A549 (cell line): ENCODE measurements at regions not wholly inside any gene's neighbourhood (a gene's known extent, or its start where the extent isn't known, plus 50 kb on each side); places are given as distances from the start of the nearest gene placed in this dataset.

ENCODE experiments used
- ATAC-seq, 2 experiments: fragments of 200-7000 bp in 1 of 2; fragments of >200 bp in 1 of 2; cut with Nextera tagmentation in 1 of 2; cut with Tn5 transposase in 1 of 2; 3 replicates each; pipeline versions ENCODE4 v1.8.0 to v1.9.1; 2018 to 2020; ENCODE audit warnings: mild to moderate bottlenecking in 1 of 2, moderate library complexity in 1 of 2
- CTCF ChIA-PET: fragments of 300-600 bp; sonication (Branson Sonifier 250); formaldehyde crosslinking; extraction: SDS; loops from one replicate; lab custom pipeline; 2021; ENCODE audit warnings: antibody characterized with exemption, inconsistent platforms; lab: Yijun Ruan, JAX
- POLR2A ChIA-PET: fragments of 350-600 bp; formaldehyde crosslinking; extraction: SDS; loops from one replicate; lab custom pipeline; 2021; ENCODE audit warnings: antibody characterized with exemption, inconsistent platforms; lab: Yijun Ruan, JAX
- DNase-seq, 2 experiments: peaks; one replicate each; pipeline versions ENCODE4 v3.0.0 to v3.0.0-alpha.2; 2011 to 2016; ENCODE audit warnings: low read depth in 1 of 2, low spot score in 1 of 2
- FAIRE-seq: peaks from 2 replicates; lab custom pipeline; 2011; peaks lifted over from hg19 to GRCh38; lab: Jason Lieb, UNC
- H3K27ac ChIP-seq, 2 experiments: fragments of >200 bp; sonication (Bioruptor Twin); formaldehyde crosslinking; 3 replicates each; pipeline ENCODE4 v1.5.1; 2016 to 2017
- H3K4me1 ChIP-seq: fragments of >200 bp; sonication (Bioruptor Twin); formaldehyde crosslinking; 3 replicates; pipeline ENCODE4 v1.6.1; 2016
- H3K4me2 ChIP-seq: fragments of >200 bp; sonication (Bioruptor Twin); formaldehyde crosslinking; 3 replicates; pipeline ENCODE4 v1.6.1; 2016
- H3K4me3 ChIP-seq: fragments of >200 bp; sonication (Bioruptor Twin); formaldehyde crosslinking; 3 replicates; pipeline ENCODE4 v1.5.1; 2016
- H3K9me3 ChIP-seq: fragments of >200 bp; sonication (Bioruptor Twin); formaldehyde crosslinking; 3 replicates; pipeline ENCODE4 v1.6.1; 2016
- CEBPB ChIP-seq, 2 experiments: fragments of >200 bp in 1 of 2; sonication (Bioruptor Twin) in 1 of 2; formaldehyde crosslinking in 1 of 2; IDR thresholded peaks; 2 replicates each; pipeline ENCODE4 v1.6.1; 2012 to 2016
- CHD4 ChIP-seq: fragments of 200-600 bp; sonication (generic); IDR thresholded peaks from 2 replicates; pipeline ENCODE4 v1.6.1; 2016; ENCODE audit warnings: antibody characterized with exemption, mild to moderate bottlenecking, borderline replicate concordance
- EP300 ChIP-seq, 2 experiments: fragments of >200 bp; sonication (Bioruptor Twin); formaldehyde crosslinking; IDR thresholded peaks; 2 replicates in 1 of 2; 3 replicates in 1 of 2; pipeline ENCODE4 v1.6.1; 2016 to 2017
- FOXS1 ChIP-seq: fragments of 250-450 bp; sonication (Bioruptor Pico); IDR thresholded peaks from 2 replicates; pipeline ENCODE4 v1.5.0; 2020; ENCODE audit warnings: mild to moderate bottlenecking, moderate library complexity
- HEYL ChIP-seq: fragments of 250-450 bp; sonication (Bioruptor Pico); IDR thresholded peaks from 2 replicates; pipeline ENCODE4 v1.8.0; 2021; ENCODE audit warnings: mild to moderate bottlenecking, moderate library complexity
- HOXA7 ChIP-seq: fragments of 250-450 bp; sonication (Bioruptor Pico); IDR thresholded peaks from 2 replicates; pipeline ENCODE4 v1.5.0; 2020; ENCODE audit warnings: mild to moderate bottlenecking, moderate library complexity
- HOXB5 ChIP-seq: fragments of 250-450 bp; sonication (Bioruptor Pico); IDR thresholded peaks from 2 replicates; pipeline ENCODE4 v1.5.0; 2020; ENCODE audit warnings: mild to moderate bottlenecking, moderate library complexity
- KDM1A ChIP-seq: fragments of 200-600 bp; sonication (generic); IDR thresholded peaks from 2 replicates; pipeline ENCODE4 v1.6.1; 2016; ENCODE audit warnings: low read depth, mild to moderate bottlenecking
- KDM5A ChIP-seq: fragments of 200-600 bp; sonication (generic); IDR thresholded peaks from 2 replicates; pipeline ENCODE4 v1.6.1; 2016; ENCODE audit warnings: antibody characterized with exemption, mild to moderate bottlenecking
- MAZ ChIP-seq: fragments of 150-350 bp; IDR thresholded peaks from 2 replicates; pipeline ENCODE4 v1.6.1; 2014; ENCODE audit warnings: antibody characterized with exemption, low read depth, low read length, borderline replicate concordance
- NFE2L2 ChIP-seq: fragments of 150-350 bp; conservative IDR thresholded peaks from 2 replicates; pipeline ENCODE4 v1.6.1; 2014; ENCODE audit warnings: low read length
- NPAS2 ChIP-seq: fragments of 250-450 bp; sonication (Bioruptor Pico); IDR thresholded peaks from 2 replicates; pipeline ENCODE4 v1.8.0; 2022; ENCODE audit warnings: mild to moderate bottlenecking, moderate library complexity, borderline replicate concordance
- POLR2AphosphoS2 ChIP-seq: conservative IDR thresholded peaks from 2 replicates; pipeline ENCODE4 v1.6.1; 2012; ENCODE audit warnings: low read length, improper control_type of control experiment, inconsistent platforms
- RCOR1 ChIP-seq: fragments of 150-350 bp; IDR thresholded peaks from 2 replicates; pipeline ENCODE4 v1.6.1; 2014; ENCODE audit warnings: antibody characterized with exemption, low read length, low read depth
- RNF2 ChIP-seq: fragments of 200-600 bp; sonication (generic); IDR thresholded peaks from 2 replicates; pipeline ENCODE4 v1.6.1; 2016; ENCODE audit warnings: low read depth, mild to moderate bottlenecking, antibody characterized with exemption, moderate library complexity, borderline replicate concordance
- TFCP2L1 ChIP-seq: fragments of 250-450 bp; sonication (Bioruptor Pico); IDR thresholded peaks from 2 replicates; pipeline ENCODE4 v1.5.0; 2021; ENCODE audit warnings: mild to moderate bottlenecking
- TP53 ChIP-seq: fragments of 250-450 bp; sonication (Bioruptor Pico); IDR thresholded peaks from 2 replicates; pipeline ENCODE4 v1.5.0; 2021; ENCODE audit warnings: mild to moderate bottlenecking, moderate library complexity
- ZSCAN20 ChIP-seq: fragments of 250-450 bp; sonication (Bioruptor Pico); IDR thresholded peaks from 2 replicates; pipeline ENCODE4 v1.8.0; 2022; ENCODE audit warnings: mild to moderate bottlenecking, moderate library complexity
- WGBS: methylation state at CpG from one replicate; pipeline ENCODE4 v1.1.6; 2017; ENCODE audit errors: missing lambda C conversion rate; 5-methylcytosine and 5-hydroxymethylcytosine counted together
- TF ChIP-seq, protein P1 (sequence below): fragments of 200-600 bp; sonication (generic); IDR thresholded peaks from 2 replicates; pipeline ENCODE4 v1.6.1; 2016; ENCODE audit warnings: antibody characterized with exemption, mild to moderate bottlenecking, moderate library complexity
- TF ChIP-seq, protein P2 (sequence below): IDR thresholded peaks from 2 replicates; pipeline ENCODE4 v1.6.1; 2012
- TF ChIP-seq, protein P3 (sequence below): IDR thresholded peaks from 2 replicates; pipeline ENCODE4 v1.6.1; 2012
- TF ChIP-seq, protein P4 (sequence below): fragments of >200 bp; sonication (Bioruptor Twin); formaldehyde crosslinking; IDR thresholded peaks from 2 replicates; pipeline ENCODE4 v1.6.1; 2016
- TF ChIP-seq, protein P5 (sequence below): IDR thresholded peaks from 2 replicates; pipeline ENCODE4 v1.6.1; 2012; ENCODE audit warnings: low read depth, borderline replicate concordance

DNA sequence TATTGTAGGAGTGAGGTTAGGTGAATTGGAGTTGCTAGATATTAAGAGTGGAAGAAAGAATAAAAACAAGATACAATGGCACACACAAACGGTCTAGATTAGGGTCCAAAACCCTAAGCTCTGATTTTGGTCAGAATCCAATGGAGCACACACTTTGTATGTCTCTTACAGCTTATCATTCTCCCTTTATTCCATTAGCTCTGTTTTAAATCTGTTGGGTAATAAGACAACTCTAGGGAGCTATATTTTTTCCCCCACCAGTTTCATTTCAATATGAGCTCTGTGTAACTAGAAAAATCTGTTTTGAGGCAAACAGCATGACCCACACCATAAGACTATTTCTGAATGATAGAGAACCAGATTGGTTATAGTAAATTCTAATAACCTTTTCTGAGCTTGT, 465.6 kb downstream of the ADGRL2 start:
- POLR2A ChIA-PET: no interaction called here

DNA sequence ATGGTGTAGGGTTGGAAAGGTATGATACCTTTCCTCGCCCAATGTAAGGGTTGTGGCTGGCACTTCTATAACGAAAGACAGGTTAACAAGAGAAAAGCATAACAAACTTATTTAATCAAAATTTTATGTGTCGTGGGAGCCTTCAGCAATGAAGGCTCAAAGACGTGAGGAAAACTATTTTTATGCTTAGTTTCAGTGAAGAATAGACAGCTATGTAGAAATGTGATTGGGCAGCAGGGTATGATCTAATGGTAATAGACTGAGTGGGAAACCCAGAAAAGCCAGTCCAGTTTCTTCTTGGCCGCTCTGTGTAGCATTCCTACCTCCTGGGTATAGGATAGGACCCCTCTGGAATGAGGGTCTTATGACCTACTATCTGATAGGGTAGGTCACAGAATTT, 464.7 kb downstream of the ADGRL2 start:
- ATAC-seq: no peak
- Histone ChIP-seq H3K27ac (no peak overlapping the region), H3K4me3 (no peak overlapping the region), H3K4me1 (no peaks in the 10 kb centered on the region), H3K4me2 (no peak overlapping the region), H3K9me3 (no peaks in the 10 kb centered on the region)
- ChIA-PET CTCF (no interaction called here), POLR2A (no interaction called here)
- no peak for DNase-seq
- FAIRE-seq: no peak
- 15% methylated on average over 5 of the region's 5 CpGs for WGBS
- TF ChIP-seq HEYL (CRISPR knock-in tag): no peak
- TF ChIP-seq, protein P1, sequence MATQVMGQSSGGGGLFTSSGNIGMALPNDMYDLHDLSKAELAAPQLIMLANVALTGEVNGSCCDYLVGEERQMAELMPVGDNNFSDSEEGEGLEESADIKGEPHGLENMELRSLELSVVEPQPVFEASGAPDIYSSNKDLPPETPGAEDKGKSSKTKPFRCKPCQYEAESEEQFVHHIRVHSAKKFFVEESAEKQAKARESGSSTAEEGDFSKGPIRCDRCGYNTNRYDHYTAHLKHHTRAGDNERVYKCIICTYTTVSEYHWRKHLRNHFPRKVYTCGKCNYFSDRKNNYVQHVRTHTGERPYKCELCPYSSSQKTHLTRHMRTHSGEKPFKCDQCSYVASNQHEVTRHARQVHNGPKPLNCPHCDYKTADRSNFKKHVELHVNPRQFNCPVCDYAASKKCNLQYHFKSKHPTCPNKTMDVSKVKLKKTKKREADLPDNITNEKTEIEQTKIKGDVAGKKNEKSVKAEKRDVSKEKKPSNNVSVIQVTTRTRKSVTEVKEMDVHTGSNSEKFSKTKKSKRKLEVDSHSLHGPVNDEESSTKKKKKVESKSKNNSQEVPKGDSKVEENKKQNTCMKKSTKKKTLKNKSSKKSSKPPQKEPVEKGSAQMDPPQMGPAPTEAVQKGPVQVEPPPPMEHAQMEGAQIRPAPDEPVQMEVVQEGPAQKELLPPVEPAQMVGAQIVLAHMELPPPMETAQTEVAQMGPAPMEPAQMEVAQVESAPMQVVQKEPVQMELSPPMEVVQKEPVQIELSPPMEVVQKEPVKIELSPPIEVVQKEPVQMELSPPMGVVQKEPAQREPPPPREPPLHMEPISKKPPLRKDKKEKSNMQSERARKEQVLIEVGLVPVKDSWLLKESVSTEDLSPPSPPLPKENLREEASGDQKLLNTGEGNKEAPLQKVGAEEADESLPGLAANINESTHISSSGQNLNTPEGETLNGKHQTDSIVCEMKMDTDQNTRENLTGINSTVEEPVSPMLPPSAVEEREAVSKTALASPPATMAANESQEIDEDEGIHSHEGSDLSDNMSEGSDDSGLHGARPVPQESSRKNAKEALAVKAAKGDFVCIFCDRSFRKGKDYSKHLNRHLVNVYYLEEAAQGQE: no peak

More for the DNA sequence above, 465.6 kb downstream of the ADGRL2 start:
- no peak overlapping the region for H3K4me2 ChIP-seq
- TF ChIP-seq KDM5A (no peak), RNF2 (no peak), TP53 (CRISPR knock-in tag) (no peak), TFCP2L1 (CRISPR knock-in tag) (no peak), EP300 (IDR thresholded peaks at IDR 0.05) (no peak), KDM1A (no peak), RCOR1 (no peak), CEBPB (IDR thresholded peaks at IDR 0.05) (no peak), HOXA7 (CRISPR knock-in tag) (no peak), POLR2AphosphoS2 (no peak), MAZ (no peak)
- TF ChIP-seq, protein P2, sequence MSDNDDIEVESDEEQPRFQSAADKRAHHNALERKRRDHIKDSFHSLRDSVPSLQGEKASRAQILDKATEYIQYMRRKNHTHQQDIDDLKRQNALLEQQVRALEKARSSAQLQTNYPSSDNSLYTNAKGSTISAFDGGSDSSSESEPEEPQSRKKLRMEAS: no peak
- TF ChIP-seq, protein P3, sequence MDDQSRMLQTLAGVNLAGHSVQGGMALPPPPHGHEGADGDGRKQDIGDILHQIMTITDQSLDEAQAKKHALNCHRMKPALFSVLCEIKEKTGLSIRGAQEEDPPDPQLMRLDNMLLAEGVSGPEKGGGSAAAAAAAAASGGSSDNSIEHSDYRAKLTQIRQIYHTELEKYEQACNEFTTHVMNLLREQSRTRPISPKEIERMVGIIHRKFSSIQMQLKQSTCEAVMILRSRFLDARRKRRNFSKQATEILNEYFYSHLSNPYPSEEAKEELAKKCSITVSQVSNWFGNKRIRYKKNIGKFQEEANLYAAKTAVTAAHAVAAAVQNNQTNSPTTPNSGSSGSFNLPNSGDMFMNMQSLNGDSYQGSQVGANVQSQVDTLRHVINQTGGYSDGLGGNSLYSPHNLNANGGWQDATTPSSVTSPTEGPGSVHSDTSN: no peak
- TF ChIP-seq, all 56 proteins: peak for 0
- DNase-seq: no peak
- no peak for ATAC-seq
- no peak for FAIRE-seq
- WGBS: 0% methylated on average over 1 of the region's 1 CpG
- Histone ChIP-seq H3K4me3 (no peak overlapping the region), H3K9me3 (no peaks in the 10 kb centered on the region), H3K27ac (no peak overlapping the region), H3K4me1 (no peaks in the 10 kb centered on the region)
- CTCF ChIA-PET: no interaction called here

DNA sequence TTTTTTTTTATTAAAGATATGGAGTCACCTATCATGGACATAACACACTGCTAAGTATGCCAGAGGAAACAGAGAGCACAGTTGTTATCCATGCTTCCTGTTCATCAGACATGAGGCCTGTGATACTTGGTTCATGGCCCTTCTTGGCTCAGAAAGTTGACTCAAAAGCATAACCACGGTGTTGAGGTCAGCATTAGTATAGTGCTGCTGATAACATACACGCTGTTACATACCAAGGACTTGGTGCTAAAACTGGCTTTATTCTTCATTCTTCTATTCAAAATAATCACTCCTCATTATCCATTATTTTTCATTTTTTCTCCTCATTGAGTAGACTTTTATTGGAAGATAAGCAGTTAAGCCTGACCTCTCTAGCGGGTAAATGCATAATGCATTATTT, 464.1 kb downstream of the ADGRL2 start:
- POLR2A ChIA-PET: no interaction called here
- TF ChIP-seq NPAS2 (CRISPR knock-in tag) (no peak), CEBPB (IDR thresholded peaks at IDR 0.05) (no peak), POLR2AphosphoS2 (no peak), KDM1A (no peak), HOXB5 (CRISPR knock-in tag) (no peak), TP53 (CRISPR knock-in tag) (no peak), ZSCAN20 (CRISPR knock-in tag) (no peak), FOXS1 (no peak), NFE2L2 (no peak), TFCP2L1 (CRISPR knock-in tag) (no peak), CHD4 (no peak)
- TF ChIP-seq, protein P4, sequence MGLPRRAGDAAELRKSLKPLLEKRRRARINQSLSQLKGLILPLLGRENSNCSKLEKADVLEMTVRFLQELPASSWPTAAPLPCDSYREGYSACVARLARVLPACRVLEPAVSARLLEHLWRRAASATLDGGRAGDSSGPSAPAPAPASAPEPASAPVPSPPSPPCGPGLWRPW: no peak
- TF ChIP-seq, protein P3: no peak
- TF ChIP-seq, protein P2: no peak
- TF ChIP-seq, protein P5, sequence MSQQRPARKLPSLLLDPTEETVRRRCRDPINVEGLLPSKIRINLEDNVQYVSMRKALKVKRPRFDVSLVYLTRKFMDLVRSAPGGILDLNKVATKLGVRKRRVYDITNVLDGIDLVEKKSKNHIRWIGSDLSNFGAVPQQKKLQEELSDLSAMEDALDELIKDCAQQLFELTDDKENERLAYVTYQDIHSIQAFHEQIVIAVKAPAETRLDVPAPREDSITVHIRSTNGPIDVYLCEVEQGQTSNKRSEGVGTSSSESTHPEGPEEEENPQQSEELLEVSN: no peak
- H3K4me1 ChIP-seq: no peaks in the 10 kb centered on the region
- 36% methylated on average over 3 of the region's 3 CpGs for WGBS
- H3K9me3 ChIP-seq: no peaks in the 10 kb centered on the region
- FAIRE-seq (no peak), DNase-seq (no peak), ATAC-seq (no peak)
- H3K4me2 ChIP-seq: no peak overlapping the region
- no peak overlapping the region for H3K27ac ChIP-seq
- CTCF ChIA-PET: no interaction called here
- no peak overlapping the region for H3K4me3 ChIP-seq
